Astrocyte of the cerebellum (primary cell): ENCODE measurements at regions not wholly inside any gene's neighbourhood (a gene's known extent, or its start where the extent isn't known, plus 50 kb on each side); places are given as distances from the start of the nearest gene placed in this dataset.

Source experiments
- DNase-seq: peaks from one replicate; pipeline ENCODE4 v3.0.0-alpha.2; 2011; ENCODE audit warnings: low read depth
- H3K4me3 ChIP-seq: 2 replicates; pipeline ENCODE4 v1.5.1; 2011; ENCODE audit warnings: mild to moderate bottlenecking, low read depth, low read length, moderate library complexity
- in situ Hi-C: cut with HindIII; loops from 2 replicates; pipeline ENCODE4 v1.10.0; 2017; ENCODE audit warnings: low sequenced_read_pairs
- TF ChIP-seq, protein P1 (sequence below): IDR thresholded peaks from 2 replicates; pipeline ENCODE4 v1.5.1; 2012; ENCODE audit warnings: low read length, low read depth, moderate library complexity, mild to moderate bottlenecking; ENCODE audit errors: missing control alignments

DNA sequence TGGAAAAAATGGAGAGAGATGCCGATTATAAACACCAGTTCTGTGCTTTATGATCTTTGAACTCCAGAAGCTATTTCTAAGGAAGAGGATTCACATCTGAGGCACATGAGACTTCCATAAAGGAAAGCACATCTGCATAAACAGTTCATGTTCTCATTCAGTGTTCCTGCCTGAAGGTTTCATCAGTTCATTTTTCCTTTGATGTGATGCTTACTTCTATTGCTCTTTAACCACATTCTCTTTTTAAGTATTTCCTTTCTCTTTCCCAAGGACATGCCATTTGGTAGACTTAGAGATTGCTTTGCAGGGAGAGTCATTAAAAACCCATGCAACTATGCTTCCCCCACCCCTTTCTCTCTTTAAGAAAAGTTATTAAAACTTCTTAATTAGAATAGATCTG lies 387.0 kb upstream of the FLRT2 start:
- in situ Hi-C loops = no loop called here
- no peak for DNase-seq
- H3K4me3 ChIP-seq = no peak overlapping the region
- TF ChIP-seq, protein P1, sequence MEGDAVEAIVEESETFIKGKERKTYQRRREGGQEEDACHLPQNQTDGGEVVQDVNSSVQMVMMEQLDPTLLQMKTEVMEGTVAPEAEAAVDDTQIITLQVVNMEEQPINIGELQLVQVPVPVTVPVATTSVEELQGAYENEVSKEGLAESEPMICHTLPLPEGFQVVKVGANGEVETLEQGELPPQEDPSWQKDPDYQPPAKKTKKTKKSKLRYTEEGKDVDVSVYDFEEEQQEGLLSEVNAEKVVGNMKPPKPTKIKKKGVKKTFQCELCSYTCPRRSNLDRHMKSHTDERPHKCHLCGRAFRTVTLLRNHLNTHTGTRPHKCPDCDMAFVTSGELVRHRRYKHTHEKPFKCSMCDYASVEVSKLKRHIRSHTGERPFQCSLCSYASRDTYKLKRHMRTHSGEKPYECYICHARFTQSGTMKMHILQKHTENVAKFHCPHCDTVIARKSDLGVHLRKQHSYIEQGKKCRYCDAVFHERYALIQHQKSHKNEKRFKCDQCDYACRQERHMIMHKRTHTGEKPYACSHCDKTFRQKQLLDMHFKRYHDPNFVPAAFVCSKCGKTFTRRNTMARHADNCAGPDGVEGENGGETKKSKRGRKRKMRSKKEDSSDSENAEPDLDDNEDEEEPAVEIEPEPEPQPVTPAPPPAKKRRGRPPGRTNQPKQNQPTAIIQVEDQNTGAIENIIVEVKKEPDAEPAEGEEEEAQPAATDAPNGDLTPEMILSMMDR = no peak

GRCh38 chr14:85146779-85147178 lies 383.2 kb upstream of the FLRT2 start:
- in situ Hi-C loops = no loop called here
- TF ChIP-seq, protein P1 = no peak
- no peak overlapping the region for H3K4me3 ChIP-seq
- DNase-seq = no peak

DNA sequence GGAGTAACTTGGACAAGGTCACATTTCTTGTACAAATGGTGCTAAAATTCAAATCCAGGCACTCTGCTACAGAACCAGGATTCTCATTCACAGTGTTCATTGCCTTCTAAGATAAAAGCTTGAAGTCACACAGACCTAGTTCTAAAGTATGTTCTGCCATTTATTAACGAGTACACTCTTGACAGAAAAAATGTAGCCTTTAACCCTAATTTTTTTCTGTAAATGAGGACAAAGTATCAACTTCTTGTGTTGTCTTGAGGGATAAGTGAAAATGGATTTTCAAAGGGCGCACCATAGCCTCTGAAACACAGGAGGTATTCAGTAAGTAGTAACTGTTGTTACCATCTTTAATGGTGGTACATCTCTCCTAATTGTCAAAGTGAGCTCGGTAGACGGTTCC lies 379.8 kb upstream of the FLRT2 start:
- in situ Hi-C loops = no loop called here
- TF ChIP-seq, protein P1 = no peak
- no peak overlapping the region for H3K4me3 ChIP-seq
- DNase-seq = no peak

DNA sequence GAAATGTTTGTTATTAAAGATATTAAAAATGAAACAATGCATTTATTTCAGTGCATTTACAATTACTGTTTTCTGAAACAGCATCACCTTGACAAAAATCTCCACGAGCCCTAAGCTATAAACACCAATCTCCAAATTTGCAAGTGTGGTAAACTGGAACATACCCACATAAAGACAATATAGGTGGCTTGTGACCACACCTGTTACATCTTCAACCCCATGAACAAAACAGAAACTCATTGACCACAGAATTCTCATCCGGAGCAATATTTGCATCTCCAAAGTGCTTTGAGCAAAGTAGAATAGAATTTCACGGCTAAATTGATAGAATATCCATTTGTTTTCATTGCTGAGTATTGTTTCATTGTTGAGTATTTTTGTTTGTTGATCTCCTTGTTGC lies 375.2 kb upstream of the FLRT2 start:
- no peak for DNase-seq
- TF ChIP-seq, protein P1 = no peak
- in situ Hi-C loops = no loop called here
- no peak overlapping the region for H3K4me3 ChIP-seq

- TF ChIP-seq, protein P1 = no peak
- in situ Hi-C loops = no loop called here
- no peak for DNase-seq
- no peak overlapping the region for H3K4me3 ChIP-seq
Measured at GRCh38 chr14:85156319-85156718, 373.6 kb upstream of the FLRT2 start.

DNA sequence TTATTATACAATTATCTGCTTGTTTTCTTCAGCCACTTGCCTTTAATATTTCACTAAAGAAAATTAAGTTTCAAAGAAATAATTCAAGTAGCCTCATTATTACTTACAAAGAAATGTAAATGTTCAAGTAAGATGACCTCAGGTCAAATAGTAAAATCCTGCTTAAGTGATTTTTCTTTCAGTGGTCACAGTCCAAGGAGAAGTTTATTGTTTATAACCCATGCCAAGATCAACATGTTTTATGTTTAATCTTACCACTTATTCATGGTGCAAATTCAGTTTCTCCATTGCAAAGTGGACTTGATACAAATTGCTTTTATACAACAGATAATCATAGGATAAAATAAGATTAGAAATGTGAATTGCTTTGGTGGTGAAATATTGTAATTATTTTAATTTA lies 370.2 kb upstream of the FLRT2 start:
- no peak for DNase-seq
- in situ Hi-C loops = no loop called here
- TF ChIP-seq, protein P1 = no peak
- H3K4me3 ChIP-seq = no peak overlapping the region

DNA sequence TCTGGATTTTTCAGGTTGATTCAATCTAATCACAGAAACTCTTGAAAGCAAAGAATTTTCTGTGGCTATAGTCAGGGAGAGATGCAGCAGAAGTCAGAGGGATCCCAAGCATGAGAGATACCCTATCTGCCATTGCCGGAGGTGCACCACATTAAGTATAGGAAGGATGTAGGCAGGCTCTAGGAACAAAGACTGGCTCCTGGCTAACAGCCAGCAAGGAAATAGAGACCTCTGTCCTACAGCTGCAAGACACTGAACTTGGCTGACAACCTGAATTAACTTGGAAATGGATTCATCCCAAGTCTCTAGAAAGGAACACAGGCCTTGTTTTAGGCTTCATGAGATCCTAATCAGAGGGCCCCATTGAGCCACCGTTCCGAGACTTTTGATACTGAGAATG lies 364.9 kb upstream of the FLRT2 start:
- DNase-seq = no peak
- no peak overlapping the region for H3K4me3 ChIP-seq
- TF ChIP-seq, protein P1 = no peak
- in situ Hi-C loops = no loop called here
